Thyroid gland (tissue), 4 donors: ENCODE measurements at regions not wholly inside any gene's neighbourhood (a gene's known extent, or its start where the extent isn't known, plus 50 kb on each side); places are given as distances from the start of the nearest gene placed in this dataset.

ENCODE experiments used
- DNase-seq, 2 donors: peaks; one replicate each; pipeline ENCODE4 v3.0.0-alpha.2; 2019
- H3K27ac ChIP-seq, 3 donors: fragments of 200-600 bp; sonication (generic); 1 replicate in 2 of 3; 2 replicates in 1 of 3; pipeline ENCODE4 v1.5.1; 2016 to 2019; ENCODE audit warnings: mild to moderate bottlenecking in 1 of 3, moderate library complexity in 1 of 3
- H3K27me3 ChIP-seq: fragments of 200-600 bp; sonication (generic); one replicate; pipeline ENCODE4 v1.5.1; 2019
- H3K36me3 ChIP-seq, 2 donors: fragments of 200-600 bp; sonication (generic); one replicate each; pipeline ENCODE4 v1.5.1; 2016 to 2019
- H3K4me1 ChIP-seq, 2 donors: fragments of 200-600 bp; sonication (generic); one replicate each; pipeline ENCODE4 v1.5.1; 2017 to 2019
- H3K4me3 ChIP-seq, 3 donors: fragments of 200-600 bp; sonication (generic); replicated peaks in 1 of 3; 1 replicate in 2 of 3; 2 replicates in 1 of 3; pipeline ENCODE4 v1.5.1; 2016; ENCODE audit warnings: mild to moderate bottlenecking in 1 of 3
- H3K9me3 ChIP-seq: fragments of 200-600 bp; sonication (generic); one replicate; pipeline ENCODE4 v1.5.1; 2017
- POLR2A ChIP-seq, 2 donors: fragments of 450-650 bp; IDR thresholded peaks; one replicate each; pipeline ENCODE4 v1.6.1; 2017; ENCODE audit warnings: antibody characterized with exemption in 2 of 2, mild to moderate bottlenecking in 2 of 2, moderate library complexity in 1 of 2
- WGBS, 2 donors: methylation state at CpG; one replicate each; pipeline ENCODE4 v1.1.5; 2017; 5-methylcytosine and 5-hydroxymethylcytosine counted together
- intact Hi-C: fragments of 100-400 bp; cut with DNase I; formaldehyde crosslinking; loops from one replicate; pipeline ENCODE4 v1.15.1; 2023
- TF ChIP-seq, protein P1 (sequence below), 6 experiments: fragments of 200-600 bp in 3 of 6; fragments of 450-650 bp in 3 of 6; sonication (generic) in 3 of 6; IDR thresholded peaks; one replicate each; pipeline ENCODE4 v1.5.1; 2016 to 2019; ENCODE audit warnings: antibody characterized with exemption in 6 of 6, mild to moderate bottlenecking in 2 of 6, inconsistent platforms in 1 of 6, moderate library complexity in 1 of 6

DNA sequence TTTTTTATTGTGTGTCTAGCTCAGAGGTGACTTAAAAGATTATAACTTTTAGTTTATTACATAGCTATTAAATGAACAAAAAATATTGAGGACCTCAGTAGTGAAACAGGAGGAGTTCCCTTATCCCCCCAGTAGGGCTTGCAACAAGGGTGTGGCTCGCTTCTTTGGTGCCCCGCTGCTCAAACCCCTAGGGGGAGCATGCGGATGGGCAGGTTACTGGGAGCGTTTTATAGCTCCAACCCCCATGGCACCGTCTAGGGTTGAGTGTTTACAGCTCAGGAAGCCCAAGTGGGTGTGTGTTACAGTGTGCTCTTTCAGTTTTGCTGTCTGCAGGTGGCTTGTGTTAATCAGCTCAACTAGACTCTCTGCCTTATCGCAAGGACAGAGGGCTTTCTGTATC, 1513.7 kb downstream of the GRIK2 start:
- H3K4me3 ChIP-seq: no peak overlapping the region
- no peaks in the 10 kb centered on the region for H3K36me3 ChIP-seq
- no peaks in the 10 kb centered on the region for H3K27me3 ChIP-seq
- intact Hi-C loops: no loop called here
- no peak overlapping the region for H3K27ac ChIP-seq
- no peak for TF ChIP-seq POLR2A (IDR thresholded peaks at IDR 0.05)
- TF ChIP-seq, protein P1, sequence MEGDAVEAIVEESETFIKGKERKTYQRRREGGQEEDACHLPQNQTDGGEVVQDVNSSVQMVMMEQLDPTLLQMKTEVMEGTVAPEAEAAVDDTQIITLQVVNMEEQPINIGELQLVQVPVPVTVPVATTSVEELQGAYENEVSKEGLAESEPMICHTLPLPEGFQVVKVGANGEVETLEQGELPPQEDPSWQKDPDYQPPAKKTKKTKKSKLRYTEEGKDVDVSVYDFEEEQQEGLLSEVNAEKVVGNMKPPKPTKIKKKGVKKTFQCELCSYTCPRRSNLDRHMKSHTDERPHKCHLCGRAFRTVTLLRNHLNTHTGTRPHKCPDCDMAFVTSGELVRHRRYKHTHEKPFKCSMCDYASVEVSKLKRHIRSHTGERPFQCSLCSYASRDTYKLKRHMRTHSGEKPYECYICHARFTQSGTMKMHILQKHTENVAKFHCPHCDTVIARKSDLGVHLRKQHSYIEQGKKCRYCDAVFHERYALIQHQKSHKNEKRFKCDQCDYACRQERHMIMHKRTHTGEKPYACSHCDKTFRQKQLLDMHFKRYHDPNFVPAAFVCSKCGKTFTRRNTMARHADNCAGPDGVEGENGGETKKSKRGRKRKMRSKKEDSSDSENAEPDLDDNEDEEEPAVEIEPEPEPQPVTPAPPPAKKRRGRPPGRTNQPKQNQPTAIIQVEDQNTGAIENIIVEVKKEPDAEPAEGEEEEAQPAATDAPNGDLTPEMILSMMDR (IDR thresholded peaks at IDR 0.05): no peak
- no peaks in the 10 kb centered on the region for H3K4me1 ChIP-seq
- WGBS, 2 donors: 74 to 78% methylated on average over 6 of the region's 6 CpGs
- DNase-seq: no peak
- H3K9me3 ChIP-seq: no peaks in the 10 kb centered on the region

DNA sequence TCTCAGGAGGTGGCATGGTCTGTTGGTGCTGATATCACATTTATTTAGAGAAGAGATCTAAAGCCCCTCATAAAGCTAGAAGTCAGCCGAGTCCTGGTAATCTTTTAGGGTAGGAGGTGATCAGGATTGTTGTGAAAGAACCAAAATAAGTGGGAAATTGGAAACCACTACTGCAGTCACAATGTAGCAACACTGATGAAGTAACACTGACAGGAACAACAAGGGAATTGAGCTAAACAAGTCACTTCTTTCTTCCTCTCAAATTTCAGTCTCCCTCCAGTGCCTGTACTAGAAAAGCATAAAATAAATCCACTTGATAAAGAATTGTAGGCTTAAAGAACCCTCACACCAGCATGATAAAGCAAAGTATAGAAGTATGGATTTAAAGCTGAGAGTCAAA, 1509.0 kb downstream of the GRIK2 start:
- DNase-seq: no peak
- H3K27me3 ChIP-seq: no peaks in the 10 kb centered on the region
- intact Hi-C loops: no loop called here
- no peak overlapping the region for H3K4me3 ChIP-seq
- H3K27ac ChIP-seq: no peak overlapping the region
- H3K36me3 ChIP-seq: no peaks in the 10 kb centered on the region
- WGBS, 2 donors: 20 to 27% methylated on average over 1 of the region's 1 CpG
- TF ChIP-seq, protein P1 (IDR thresholded peaks at IDR 0.05): no peak
- no peak for TF ChIP-seq POLR2A (IDR thresholded peaks at IDR 0.05)
- no peaks in the 10 kb centered on the region for H3K9me3 ChIP-seq
- H3K4me1 ChIP-seq: no peaks in the 10 kb centered on the region

DNA sequence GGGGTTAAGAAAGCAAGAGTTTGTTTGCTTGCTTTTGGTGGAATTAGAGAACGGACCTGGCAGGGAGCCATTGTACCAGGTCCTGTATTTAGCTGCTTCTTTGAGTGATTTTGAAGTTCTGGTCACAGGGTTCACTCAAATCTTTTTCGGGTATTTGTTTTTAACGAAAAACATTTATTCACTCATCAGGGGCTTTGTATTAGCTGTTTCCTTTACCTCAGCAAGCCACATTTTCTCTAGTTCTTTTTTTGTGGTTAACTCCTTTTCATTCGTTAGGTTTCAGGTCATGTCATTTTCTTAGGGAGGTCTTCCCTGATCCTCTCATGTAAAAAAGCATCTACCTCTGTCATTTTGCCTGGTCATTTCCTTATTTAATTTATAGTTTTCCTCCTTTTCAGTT, 1502.2 kb downstream of the GRIK2 start:
- TF ChIP-seq POLR2A (IDR thresholded peaks at IDR 0.05): no peak
- TF ChIP-seq, protein P1 (IDR thresholded peaks at IDR 0.05): no peak
- Histone ChIP-seq H3K4me1 (no peaks in the 10 kb centered on the region), H3K9me3 (no peaks in the 10 kb centered on the region), H3K36me3 (no peaks in the 10 kb centered on the region), H3K27me3 (no peaks in the 10 kb centered on the region), H3K27ac (no peak overlapping the region), H3K4me3 (no peak overlapping the region)
- intact Hi-C loops: no loop called here
- peak in 1 of 2 donors; percentile 10 for DNase-seq
- WGBS, 2 donors: 34 to 35% methylated on average over 4 of the region's 4 CpGs

DNA sequence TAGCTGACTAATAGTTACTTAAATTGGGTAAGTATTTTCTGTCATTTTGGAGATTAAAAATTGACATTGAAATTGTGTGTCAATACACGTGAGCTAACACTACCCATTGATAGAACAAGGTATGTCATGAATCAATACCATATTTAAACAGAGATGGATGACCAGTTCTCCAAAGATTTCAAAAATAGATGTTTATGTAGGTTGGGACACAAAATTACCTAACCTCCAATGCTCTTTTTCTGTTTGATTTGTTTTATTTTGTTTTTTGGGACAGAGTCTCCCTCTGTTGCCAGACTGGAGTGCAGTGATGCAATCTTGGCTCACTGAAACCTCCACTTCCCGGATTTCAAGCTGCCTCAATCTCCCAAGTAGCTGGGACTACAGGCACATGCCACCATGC, 1491.7 kb downstream of the GRIK2 start:
- Histone ChIP-seq H3K4me3 (no peak overlapping the region), H3K27me3 (no peaks in the 10 kb centered on the region), H3K36me3 (no peaks in the 10 kb centered on the region), H3K9me3 (no peaks in the 10 kb centered on the region), H3K4me1 (no peaks in the 10 kb centered on the region), H3K27ac (no peak overlapping the region)
- 72 to 76% methylated on average over 2 of the region's 2 CpGs for WGBS, 2 donors
- intact Hi-C loops: no loop called here
- no peak for TF ChIP-seq POLR2A (IDR thresholded peaks at IDR 0.05)
- TF ChIP-seq, protein P1 (IDR thresholded peaks at IDR 0.05): no peak
- no peak for DNase-seq

DNA sequence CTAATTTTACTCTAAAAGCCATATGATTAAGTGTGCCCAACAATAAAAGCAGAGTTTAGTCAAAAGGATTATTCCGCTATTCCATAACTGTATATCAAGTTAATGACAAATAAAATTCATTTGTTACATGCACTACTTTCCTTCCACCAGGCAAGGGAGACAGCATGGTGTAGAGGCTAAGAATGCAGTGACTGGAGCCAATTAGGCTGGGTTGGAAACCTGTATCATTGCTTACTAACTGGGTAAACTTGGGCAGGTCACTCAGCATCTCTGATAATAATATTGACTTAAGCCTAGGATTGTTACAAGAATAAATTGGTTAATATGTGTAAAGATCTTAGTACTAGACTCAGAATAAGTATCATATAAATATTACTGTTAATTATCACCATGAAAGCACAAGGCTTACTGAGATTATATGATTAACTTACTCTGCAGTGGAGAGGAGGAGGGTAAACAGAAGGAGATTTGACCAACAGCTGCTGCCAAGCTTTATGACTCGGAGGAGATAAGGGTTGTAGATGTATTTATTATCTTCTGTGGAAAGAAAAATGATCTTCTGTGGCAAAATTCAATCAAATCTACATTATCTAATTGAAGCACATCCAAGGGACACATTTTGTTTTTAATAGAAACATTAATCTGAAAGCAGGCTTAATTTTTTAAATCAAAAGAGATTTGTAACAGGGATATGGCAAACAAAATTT, 1459.9 kb downstream of the GRIK2 start:
- H3K27me3 ChIP-seq: no peaks in the 10 kb centered on the region
- H3K4me1 ChIP-seq: no peaks in the 10 kb centered on the region
- WGBS, 2 donors: 67 to 76% methylated on average over 2 of the region's 2 CpGs
- H3K27ac ChIP-seq: no peak overlapping the region
- no peak overlapping the region for H3K4me3 ChIP-seq
- H3K36me3 ChIP-seq: no peaks in the 10 kb centered on the region
- no peaks in the 10 kb centered on the region for H3K9me3 ChIP-seq
- intact Hi-C loops: no loop called here
- no peak for DNase-seq
- TF ChIP-seq, protein P1 (IDR thresholded peaks at IDR 0.05): no peak
- no peak for TF ChIP-seq POLR2A (IDR thresholded peaks at IDR 0.05)
